ENCODE measurements at regions not wholly inside any gene's neighbourhood (a gene's known extent, or its start where the extent isn't known, plus 50 kb on each side); places are given as distances from the start of the nearest gene placed in this dataset.

DNA sequence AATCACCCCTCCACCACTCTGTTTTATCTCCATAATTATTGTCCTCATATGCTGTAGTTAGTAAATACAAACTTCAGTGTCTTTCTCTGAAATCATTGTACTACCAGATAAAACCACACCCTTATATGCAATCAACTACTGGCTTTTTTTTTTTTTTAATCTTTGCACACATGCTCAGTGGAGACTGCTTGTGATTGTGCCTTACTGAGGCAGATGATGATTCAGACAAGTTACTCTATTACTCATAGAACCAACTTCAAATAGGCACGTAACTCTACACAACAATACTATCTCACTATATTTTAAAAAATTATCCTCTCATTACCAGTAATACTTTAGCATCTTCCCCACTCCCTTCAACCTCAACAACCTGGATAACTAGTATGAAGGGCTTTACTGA, 1278.4 kb upstream of the PIK3C3 start:
- TF ChIP-seq, protein P1, sequence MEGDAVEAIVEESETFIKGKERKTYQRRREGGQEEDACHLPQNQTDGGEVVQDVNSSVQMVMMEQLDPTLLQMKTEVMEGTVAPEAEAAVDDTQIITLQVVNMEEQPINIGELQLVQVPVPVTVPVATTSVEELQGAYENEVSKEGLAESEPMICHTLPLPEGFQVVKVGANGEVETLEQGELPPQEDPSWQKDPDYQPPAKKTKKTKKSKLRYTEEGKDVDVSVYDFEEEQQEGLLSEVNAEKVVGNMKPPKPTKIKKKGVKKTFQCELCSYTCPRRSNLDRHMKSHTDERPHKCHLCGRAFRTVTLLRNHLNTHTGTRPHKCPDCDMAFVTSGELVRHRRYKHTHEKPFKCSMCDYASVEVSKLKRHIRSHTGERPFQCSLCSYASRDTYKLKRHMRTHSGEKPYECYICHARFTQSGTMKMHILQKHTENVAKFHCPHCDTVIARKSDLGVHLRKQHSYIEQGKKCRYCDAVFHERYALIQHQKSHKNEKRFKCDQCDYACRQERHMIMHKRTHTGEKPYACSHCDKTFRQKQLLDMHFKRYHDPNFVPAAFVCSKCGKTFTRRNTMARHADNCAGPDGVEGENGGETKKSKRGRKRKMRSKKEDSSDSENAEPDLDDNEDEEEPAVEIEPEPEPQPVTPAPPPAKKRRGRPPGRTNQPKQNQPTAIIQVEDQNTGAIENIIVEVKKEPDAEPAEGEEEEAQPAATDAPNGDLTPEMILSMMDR (IDR thresholded peaks at IDR 0.05) = no peak
- TF ChIP-seq POLR2A (IDR thresholded peaks at IDR 0.05) = no peak
- no peak for TF ChIP-seq EP300 (IDR thresholded peaks at IDR 0.05)
